H9 (cell line): ENCODE measurements at regions not wholly inside any gene's neighbourhood (a gene's known extent, or its start where the extent isn't known, plus 50 kb on each side); places are given as distances from the start of the nearest gene placed in this dataset.

Experiments
- DNase-seq: peaks from one replicate; pipeline ENCODE4 v3.0.0-alpha.2; 2017
- H2AFZ ChIP-seq: one replicate; pipeline ENCODE4 v1.6.1; 2013; ENCODE audit warnings: mild to moderate bottlenecking, low read length, control low read depth, moderate library complexity
- H2AK5ac ChIP-seq: 2 replicates; pipeline ENCODE4 v1.6.1; 2013; ENCODE audit warnings: low read length, control low read depth, mixed read lengths; ENCODE audit not compliant: insufficient read length
- H2BK120ac ChIP-seq: one replicate; pipeline ENCODE4 v1.6.1; 2013; ENCODE audit warnings: low read depth, mild to moderate bottlenecking, low read length, control low read depth, inconsistent platforms; ENCODE audit not compliant: poor library complexity, severe bottlenecking
- H2BK12ac ChIP-seq: 2 replicates; pipeline ENCODE4 v1.6.1; 2013; ENCODE audit warnings: low read length, control low read depth, mixed read lengths, low read depth; ENCODE audit not compliant: insufficient read length
- H2BK15ac ChIP-seq: 2 replicates; pipeline ENCODE4 v1.6.1; 2013; ENCODE audit warnings: low read depth, low read length, control low read depth
- H2BK20ac ChIP-seq: one replicate; pipeline ENCODE4 v1.6.1; 2013; ENCODE audit warnings: low read depth, mild to moderate bottlenecking, low read length, control low read depth, inconsistent platforms; ENCODE audit not compliant: poor library complexity, severe bottlenecking
- H2BK5ac ChIP-seq: 2 replicates; pipeline ENCODE4 v1.6.1; 2013; ENCODE audit warnings: low read length, control low read depth, mixed read lengths; ENCODE audit not compliant: insufficient read length
- H3K14ac ChIP-seq: 2 replicates; pipeline ENCODE4 v1.6.1; 2013; ENCODE audit warnings: low read length, control low read depth; ENCODE audit not compliant: insufficient read depth
- H3K18ac ChIP-seq: 2 replicates; pipeline ENCODE4 v1.6.1; 2013; ENCODE audit warnings: low read depth, mild to moderate bottlenecking, mixed read lengths, low read length, control low read depth; ENCODE audit not compliant: insufficient read length
- H3K23ac ChIP-seq: 2 replicates; pipeline ENCODE4 v1.6.1; 2013; ENCODE audit warnings: low read length, control low read depth, mixed read lengths, low read depth; ENCODE audit not compliant: insufficient read length
- H3K23me2 ChIP-seq: 2 replicates; pipeline ENCODE4 v1.6.1; 2013; ENCODE audit warnings: low read depth, mild to moderate bottlenecking, mixed read lengths, low read length, control low read depth; ENCODE audit not compliant: insufficient read length, poor library complexity, severe bottlenecking
- H3K27ac ChIP-seq: 2 replicates; pipeline ENCODE4 v1.5.1; 2013; ENCODE audit warnings: low read length, control low read depth, mixed read lengths, low read depth; ENCODE audit not compliant: insufficient read length
- H3K27me3 ChIP-seq: 2 replicates; pipeline ENCODE4 v1.6.1; 2013; ENCODE audit warnings: low read length, control low read depth, inconsistent platforms; ENCODE audit not compliant: insufficient read depth
- H3K4ac ChIP-seq: 2 replicates; pipeline ENCODE4 v1.6.1; 2013; ENCODE audit warnings: low read depth, mild to moderate bottlenecking, control low read depth, inconsistent platforms, low read length, moderate library complexity
- H3K4me1 ChIP-seq: 2 replicates; pipeline ENCODE4 v1.6.1; 2013; ENCODE audit warnings: low read length, control low read depth, inconsistent platforms; ENCODE audit not compliant: insufficient read depth
- H3K4me2 ChIP-seq: 2 replicates; pipeline ENCODE4 v1.6.1; 2013; ENCODE audit warnings: low read length, control low read depth, mixed read lengths; ENCODE audit not compliant: insufficient read length, insufficient read depth
- H3K56ac ChIP-seq: 2 replicates; pipeline ENCODE4 v1.6.1; 2013; ENCODE audit warnings: low read depth, mild to moderate bottlenecking, mixed read lengths, low read length, control low read depth; ENCODE audit not compliant: insufficient read length
- H3K79me1 ChIP-seq: 2 replicates; pipeline ENCODE4 v1.6.1; 2013; ENCODE audit warnings: low read depth, mild to moderate bottlenecking, moderate library complexity, low read length, control low read depth, inconsistent platforms; ENCODE audit not compliant: insufficient read depth, poor library complexity, severe bottlenecking
- H3K79me2 ChIP-seq: 2 replicates; pipeline ENCODE4 v1.6.1; 2013; ENCODE audit warnings: low read length, control low read depth, inconsistent platforms; ENCODE audit not compliant: insufficient read depth
- H3K9ac ChIP-seq: 2 replicates; pipeline ENCODE4 v1.6.1; 2013; ENCODE audit warnings: low read length, control low read depth, mixed read lengths; ENCODE audit not compliant: insufficient read length; ENCODE audit errors: extremely low read depth
- H3K9me3 ChIP-seq: one replicate; pipeline ENCODE4 v1.6.1; 2013; ENCODE audit warnings: low read depth, low read length, inconsistent platforms; ENCODE audit not compliant: control insufficient read depth
- H3T11ph ChIP-seq: one replicate; pipeline ENCODE4 v1.6.1; 2013; ENCODE audit warnings: mild to moderate bottlenecking, low read length, control low read depth, inconsistent platforms
- H4K20me1 ChIP-seq: one replicate; pipeline ENCODE4 v1.6.1; 2013; ENCODE audit not compliant: control insufficient read depth, insufficient read length, insufficient read depth
- H4K5ac ChIP-seq: 2 replicates; pipeline ENCODE4 v1.6.1; 2013; ENCODE audit warnings: low read depth, mild to moderate bottlenecking, mixed read lengths, low read length, control low read depth; ENCODE audit not compliant: insufficient read length
- H4K8ac ChIP-seq: replicated peaks from 2 replicates; pipeline ENCODE4 v1.6.1; 2013; ENCODE audit warnings: low read length, control low read depth, mixed read lengths, low read depth; ENCODE audit not compliant: insufficient read length
- H4K91ac ChIP-seq: 2 replicates; pipeline ENCODE4 v1.6.1; 2013; ENCODE audit warnings: low read depth, mild to moderate bottlenecking, moderate library complexity, mixed read lengths, low read length, control low read depth; ENCODE audit not compliant: insufficient read length
- H3K27ac Mint-ChIP-seq, 3 experiments: 2 replicates in 2 of 3; 3 replicates in 1 of 3; pipeline ENCODE4 v1.8.0; 2020 to 2021; ENCODE audit warnings: mixed read lengths in 3 of 3, mild to moderate bottlenecking in 1 of 3, moderate library complexity in 1 of 3
- H3K27me3 Mint-ChIP-seq: 2 replicates; pipeline ENCODE4 v1.8.0; 2021; ENCODE audit warnings: low read depth, mild to moderate bottlenecking, moderate library complexity, mixed read lengths
- H3K36me3 Mint-ChIP-seq, 3 experiments: 2 replicates in 2 of 3; 3 replicates in 1 of 3; pipeline ENCODE4 v1.8.0; 2020 to 2021; ENCODE audit warnings: low read depth in 3 of 3, mixed read lengths in 3 of 3; ENCODE audit not compliant: insufficient read depth in 1 of 3
- H3K4me1 Mint-ChIP-seq, 2 experiments: 2 replicates each; pipeline ENCODE4 v1.8.0; 2020; ENCODE audit warnings: mixed read lengths in 2 of 2
- H3K4me3 Mint-ChIP-seq, 2 experiments: 2 replicates in 1 of 2; 3 replicates in 1 of 2; pipeline ENCODE4 v1.8.0; 2020 to 2021; ENCODE audit warnings: mild to moderate bottlenecking in 2 of 2, mixed read lengths in 2 of 2, moderate library complexity in 1 of 2
- H3K9me3 Mint-ChIP-seq, 2 experiments: 2 replicates in 1 of 2; 3 replicates in 1 of 2; pipeline ENCODE4 v1.8.0; 2020; ENCODE audit warnings: mild to moderate bottlenecking in 2 of 2, mixed read lengths in 2 of 2, moderate library complexity in 1 of 2
- CTCF ChIP-seq: fragments of 200-600 bp; sonication (generic); conservative IDR thresholded peaks from 3 replicates; pipeline ENCODE4 v1.8.0; 2021; ENCODE audit warnings: antibody characterized with exemption, mild to moderate bottlenecking
- WGBS: extraction: QIAGEN DNeasy Blood & Tissue Kit; methylation state at CpG from one replicate; pipeline ENCODE4 v1.1.7; 2013; ENCODE audit warnings: missing lambda C conversion rate, low lambda C conversion rate, mixed read lengths; ENCODE audit not compliant: insufficient read length; ENCODE audit errors: extremely low coverage; 5-methylcytosine and 5-hydroxymethylcytosine counted together

- no peak overlapping the region for H2BK5ac ChIP-seq
- no peaks in the 10 kb centered on the region for H3K9me3 ChIP-seq
- no peak overlapping the region for H3K27ac Mint-ChIP-seq
- H2BK20ac ChIP-seq = no peak overlapping the region
- H3K14ac ChIP-seq = no peak overlapping the region
- no peak overlapping the region for H2AK5ac ChIP-seq
- no peak overlapping the region for H3K18ac ChIP-seq
- no peaks in the 10 kb centered on the region for H4K20me1 ChIP-seq
- H3T11ph ChIP-seq = no peak overlapping the region
- H3K27ac ChIP-seq = no peak overlapping the region
- no peak overlapping the region for H3K23ac ChIP-seq
- no peak overlapping the region for H4K91ac ChIP-seq
- no peak for DNase-seq
- H2AFZ ChIP-seq = no peak overlapping the region
- no peaks in the 10 kb centered on the region for H3K79me1 ChIP-seq
- H3K4me1 Mint-ChIP-seq = peaks cover 3 to 6% of the 10 kb centered on the region in 2 experiments; a peak in 2 of 4 replicates
- H3K9ac ChIP-seq = no peak overlapping the region
- H3K23me2 ChIP-seq = no peaks in the 10 kb centered on the region
- peaks cover 3% of the 10 kb centered on the region; the same call in 1 of the 2 replicates for H3K27me3 Mint-ChIP-seq
- no peak overlapping the region for H2BK15ac ChIP-seq
- no peak overlapping the region for H2BK12ac ChIP-seq
- H4K8ac ChIP-seq = no peak overlapping the region
- no CpG with 5 or more reads among the region's 3 CpGs for whole genome bisulfite sequencing
- no peak overlapping the region for H3K56ac ChIP-seq
- no peak for TF ChIP-seq CTCF
- H3K27me3 ChIP-seq = no peaks in the 10 kb centered on the region
- H3K9me3 Mint-ChIP-seq = no peaks in the 10 kb centered on the region
- no peak overlapping the region for H3K4me2 ChIP-seq
- no peak overlapping the region for H3K4me3 Mint-ChIP-seq
- H3K79me2 ChIP-seq = no peaks in the 10 kb centered on the region
- H3K36me3 Mint-ChIP-seq = no peaks in the 10 kb centered on the region
- H2BK120ac ChIP-seq = no peak overlapping the region
- H4K5ac ChIP-seq = no peak overlapping the region
- no peak overlapping the region for H3K4ac ChIP-seq
- no peaks in the 10 kb centered on the region for H3K4me1 ChIP-seq
Measured at GRCh38 chr10:64093304-64093703, 572.1 kb downstream of the REEP3 start.
